22Rv1 (cell line): ENCODE measurements at regions not wholly inside any gene's neighbourhood (a gene's known extent, or its start where the extent isn't known, plus 50 kb on each side); places are given as distances from the start of the nearest gene placed in this dataset.

Experiments used
- ZFX ChIP-seq: fragments of 450-650 bp; IDR thresholded peaks from 2 replicates; pipeline ENCODE4 v1.6.1; 2017; ENCODE audit warnings: antibody characterized with exemption, borderline replicate concordance
- TF ChIP-seq, protein P1 (sequence below): fragments of 450-650 bp; IDR thresholded peaks from 2 replicates; pipeline ENCODE4 v1.5.1; 2017; ENCODE audit warnings: mild to moderate bottlenecking

DNA sequence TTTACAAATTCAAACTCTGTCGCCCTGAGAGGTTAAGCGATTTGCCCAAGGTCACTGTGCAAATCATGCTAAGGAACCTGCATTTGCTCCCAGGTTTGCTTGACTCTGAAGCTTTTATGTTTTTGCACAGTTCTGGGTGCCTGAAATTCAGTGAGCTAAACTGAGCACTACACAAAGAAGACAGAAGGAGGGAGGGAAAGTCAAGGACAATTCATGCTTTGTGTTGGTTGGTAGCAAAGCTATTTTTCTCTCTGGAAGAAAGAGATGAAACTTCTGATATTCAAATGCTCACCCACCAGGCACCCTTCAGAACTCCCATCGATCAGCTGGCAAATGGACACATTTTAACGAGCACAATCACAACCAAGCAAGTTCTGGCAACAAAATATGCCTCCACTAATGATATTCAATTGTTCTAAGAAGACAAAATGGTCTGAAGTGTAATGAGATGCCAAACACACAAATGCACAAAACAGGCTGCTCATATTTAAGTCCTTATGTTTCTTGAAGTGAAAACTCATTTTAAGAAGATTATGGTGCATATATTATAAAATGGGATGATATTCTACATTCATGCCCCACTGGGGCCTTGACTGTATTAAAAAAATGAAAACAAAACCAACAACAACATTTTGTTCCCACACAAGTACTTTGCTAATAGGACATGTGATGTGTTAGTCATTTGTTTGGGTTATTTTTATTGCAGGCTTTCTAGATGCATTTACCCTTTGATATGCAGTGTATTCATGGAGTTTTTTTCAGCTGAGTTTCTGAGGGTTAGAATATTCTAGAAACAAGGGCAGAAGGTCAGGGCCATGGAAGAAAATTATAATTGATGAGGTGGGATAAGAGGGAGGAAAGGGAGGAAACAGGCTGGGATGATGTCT, 445.6 kb upstream of the CELF4 start:
- TF ChIP-seq, protein P1, sequence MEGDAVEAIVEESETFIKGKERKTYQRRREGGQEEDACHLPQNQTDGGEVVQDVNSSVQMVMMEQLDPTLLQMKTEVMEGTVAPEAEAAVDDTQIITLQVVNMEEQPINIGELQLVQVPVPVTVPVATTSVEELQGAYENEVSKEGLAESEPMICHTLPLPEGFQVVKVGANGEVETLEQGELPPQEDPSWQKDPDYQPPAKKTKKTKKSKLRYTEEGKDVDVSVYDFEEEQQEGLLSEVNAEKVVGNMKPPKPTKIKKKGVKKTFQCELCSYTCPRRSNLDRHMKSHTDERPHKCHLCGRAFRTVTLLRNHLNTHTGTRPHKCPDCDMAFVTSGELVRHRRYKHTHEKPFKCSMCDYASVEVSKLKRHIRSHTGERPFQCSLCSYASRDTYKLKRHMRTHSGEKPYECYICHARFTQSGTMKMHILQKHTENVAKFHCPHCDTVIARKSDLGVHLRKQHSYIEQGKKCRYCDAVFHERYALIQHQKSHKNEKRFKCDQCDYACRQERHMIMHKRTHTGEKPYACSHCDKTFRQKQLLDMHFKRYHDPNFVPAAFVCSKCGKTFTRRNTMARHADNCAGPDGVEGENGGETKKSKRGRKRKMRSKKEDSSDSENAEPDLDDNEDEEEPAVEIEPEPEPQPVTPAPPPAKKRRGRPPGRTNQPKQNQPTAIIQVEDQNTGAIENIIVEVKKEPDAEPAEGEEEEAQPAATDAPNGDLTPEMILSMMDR = no peak
- TF ChIP-seq ZFX = no peak
